Testis (tissue), 2 donors: ENCODE measurements at regions not wholly inside any gene's neighbourhood (a gene's known extent, or its start where the extent isn't known, plus 50 kb on each side); places are given as distances from the start of the nearest gene placed in this dataset.

Source experiments
- CTCF ChIP-seq, 3 experiments: fragments of 450-650 bp in 2 of 3; fragments of 200-600 bp in 1 of 3; sonication (generic) in 1 of 3; IDR thresholded peaks; one replicate each; pipeline ENCODE4 v1.5.1; 2016 to 2019; ENCODE audit warnings: antibody characterized with exemption in 3 of 3, mild to moderate bottlenecking in 2 of 3, moderate library complexity in 1 of 3
- POLR2A ChIP-seq: fragments of 450-650 bp; IDR thresholded peaks from one replicate; pipeline ENCODE4 v1.6.1; 2017; ENCODE audit warnings: antibody characterized with exemption, mild to moderate bottlenecking, moderate library complexity

GRCh38 chr10:10853954-10854353, 163.7 kb upstream of the CELF2 start:
- TF ChIP-seq CTCF (IDR thresholded peaks at IDR 0.05) (no peak), POLR2A (no peak)
